ENCODE measurements at regions not wholly inside any gene's neighbourhood (a gene's known extent, or its start where the extent isn't known, plus 50 kb on each side); places are given as distances from the start of the nearest gene placed in this dataset.

DNA sequence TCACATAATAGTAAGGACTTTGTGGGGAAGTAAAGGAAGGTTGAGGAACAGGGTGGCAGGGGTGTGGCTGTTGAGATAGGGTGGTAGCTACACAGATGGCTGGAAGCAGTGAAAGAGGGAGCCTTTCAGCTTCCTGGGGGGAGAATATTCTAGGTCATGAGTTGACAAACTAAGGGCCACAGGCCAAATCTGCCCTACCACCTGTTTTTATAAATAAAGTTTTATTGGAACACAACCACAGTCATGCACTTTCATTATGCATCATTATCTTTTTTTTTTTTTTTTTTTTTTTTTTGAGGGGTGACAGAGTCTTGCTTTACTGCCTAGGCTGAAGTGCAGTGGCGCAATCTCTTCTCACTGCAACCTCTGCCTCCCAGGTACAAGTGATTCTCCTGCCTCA lies 243.1 kb downstream of the NFATC2 start:
- TF ChIP-seq, protein P1, sequence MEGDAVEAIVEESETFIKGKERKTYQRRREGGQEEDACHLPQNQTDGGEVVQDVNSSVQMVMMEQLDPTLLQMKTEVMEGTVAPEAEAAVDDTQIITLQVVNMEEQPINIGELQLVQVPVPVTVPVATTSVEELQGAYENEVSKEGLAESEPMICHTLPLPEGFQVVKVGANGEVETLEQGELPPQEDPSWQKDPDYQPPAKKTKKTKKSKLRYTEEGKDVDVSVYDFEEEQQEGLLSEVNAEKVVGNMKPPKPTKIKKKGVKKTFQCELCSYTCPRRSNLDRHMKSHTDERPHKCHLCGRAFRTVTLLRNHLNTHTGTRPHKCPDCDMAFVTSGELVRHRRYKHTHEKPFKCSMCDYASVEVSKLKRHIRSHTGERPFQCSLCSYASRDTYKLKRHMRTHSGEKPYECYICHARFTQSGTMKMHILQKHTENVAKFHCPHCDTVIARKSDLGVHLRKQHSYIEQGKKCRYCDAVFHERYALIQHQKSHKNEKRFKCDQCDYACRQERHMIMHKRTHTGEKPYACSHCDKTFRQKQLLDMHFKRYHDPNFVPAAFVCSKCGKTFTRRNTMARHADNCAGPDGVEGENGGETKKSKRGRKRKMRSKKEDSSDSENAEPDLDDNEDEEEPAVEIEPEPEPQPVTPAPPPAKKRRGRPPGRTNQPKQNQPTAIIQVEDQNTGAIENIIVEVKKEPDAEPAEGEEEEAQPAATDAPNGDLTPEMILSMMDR (IDR thresholded peaks at IDR 0.05; ENCODE audit: control insufficient read depth, insufficient read depth, low read depth, low read length, missing control alignments), result no peak
- DNase-seq (ENCODE audit: low read depth), result no peak
- H3K4me3 ChIP-seq (ENCODE audit: control insufficient read depth, low read depth, low read length), result no peak overlapping the region

DNA sequence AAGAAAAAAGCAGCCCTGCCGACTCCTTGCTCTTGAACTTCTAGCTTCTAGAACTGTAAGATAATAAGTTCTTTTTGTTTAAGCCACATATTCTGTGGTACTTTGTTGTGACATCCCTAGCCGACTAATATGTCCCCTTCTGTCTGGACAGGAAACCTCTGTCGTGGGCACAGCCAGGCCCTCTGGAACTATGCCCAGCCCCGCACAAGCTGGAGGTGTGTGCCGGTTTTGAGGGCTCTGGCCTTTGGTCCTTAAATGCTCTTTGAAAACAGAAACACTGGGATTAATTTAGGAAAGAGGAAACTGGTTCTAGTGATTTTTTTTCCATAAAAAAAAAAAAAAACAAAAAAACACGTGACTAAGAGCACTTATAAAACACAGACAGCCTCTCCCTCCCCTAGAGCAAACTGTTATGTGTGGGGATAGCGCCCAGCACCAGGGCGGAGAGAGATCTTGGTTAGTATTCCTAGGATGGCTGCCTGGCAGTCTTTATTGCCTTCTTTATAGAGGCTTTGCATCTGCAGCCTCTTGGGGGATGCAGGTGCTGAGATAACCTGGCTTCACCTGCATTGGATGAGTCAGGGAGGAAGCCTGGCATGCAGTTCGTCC lies 244.3 kb downstream of the NFATC2 start:
- TF ChIP-seq, protein P1 (IDR thresholded peaks at IDR 0.05; ENCODE audit: control insufficient read depth, insufficient read depth, low read depth, low read length, missing control alignments), result no peak
- DNase-seq (ENCODE audit: low read depth), result no peak
- H3K4me3 ChIP-seq (ENCODE audit: control insufficient read depth, low read depth, low read length), result no peak overlapping the region

DNA sequence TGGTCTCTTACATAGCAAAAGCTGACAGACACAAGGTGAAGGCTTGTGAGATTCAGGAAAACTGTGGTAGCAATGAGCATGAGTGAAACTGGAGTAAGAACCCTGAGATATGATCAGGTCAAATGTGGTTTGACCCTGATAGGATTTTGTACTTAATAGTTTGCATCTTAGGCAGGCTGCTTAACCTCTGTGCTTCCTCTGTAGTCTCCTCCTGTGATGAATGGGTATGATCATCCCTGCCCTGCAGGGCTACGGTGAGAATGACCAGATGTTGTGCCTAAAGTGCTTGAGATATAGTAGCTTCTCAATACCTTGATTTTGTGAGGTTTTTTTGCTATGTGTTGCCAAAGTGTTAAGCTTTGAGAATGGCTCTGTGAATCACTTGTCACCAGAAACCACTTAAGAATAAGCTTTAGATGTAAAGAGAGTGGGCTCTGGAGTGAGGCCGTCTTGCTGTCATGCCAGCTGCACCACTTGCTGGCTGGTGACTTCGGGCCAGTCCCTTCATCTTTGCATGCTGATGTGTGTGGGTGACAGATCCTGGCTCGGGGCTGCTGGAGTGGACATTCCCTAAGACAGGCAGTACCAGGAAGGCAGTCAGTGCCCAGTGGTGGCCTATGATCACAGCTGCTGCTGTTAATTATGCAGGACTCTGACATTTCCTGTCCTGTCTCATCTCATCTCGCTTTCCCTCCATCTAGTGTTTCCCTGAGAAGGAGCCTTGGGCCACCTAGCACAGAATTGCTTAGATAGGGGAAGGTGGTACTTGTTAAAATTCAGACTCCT lies 254.7 kb downstream of the NFATC2 start:
- TF ChIP-seq, protein P1 (IDR thresholded peaks at IDR 0.05; ENCODE audit: control insufficient read depth, insufficient read depth, low read depth, low read length, missing control alignments), result no peak
- DNase-seq (ENCODE audit: low read depth), result no peak
- no peak overlapping the region for H3K4me3 ChIP-seq (ENCODE audit: control insufficient read depth, low read depth, low read length)

DNA sequence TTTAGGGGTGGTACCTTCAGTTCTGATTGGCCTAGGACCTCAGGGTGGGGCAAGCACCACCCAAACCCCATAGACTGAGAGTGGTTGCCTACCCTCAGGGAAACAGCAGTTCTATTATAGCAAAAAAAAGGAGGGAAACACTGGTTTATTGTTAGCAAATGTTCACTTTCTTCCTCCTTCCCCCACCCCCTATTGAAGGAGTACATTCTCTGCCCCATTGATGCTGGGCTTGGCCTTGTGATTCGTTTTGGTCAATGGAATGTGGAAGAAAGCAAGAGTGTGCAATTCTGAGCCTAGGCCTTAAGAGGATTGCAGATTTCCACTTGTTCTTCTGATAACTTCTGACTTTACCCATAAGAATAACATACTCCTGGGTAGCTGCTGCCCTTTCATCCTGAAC lies 255.8 kb downstream of the NFATC2 start:
- H3K4me3 ChIP-seq (ENCODE audit: control insufficient read depth, low read depth, low read length), result no peak overlapping the region
- no peak for DNase-seq (ENCODE audit: low read depth)

DNA sequence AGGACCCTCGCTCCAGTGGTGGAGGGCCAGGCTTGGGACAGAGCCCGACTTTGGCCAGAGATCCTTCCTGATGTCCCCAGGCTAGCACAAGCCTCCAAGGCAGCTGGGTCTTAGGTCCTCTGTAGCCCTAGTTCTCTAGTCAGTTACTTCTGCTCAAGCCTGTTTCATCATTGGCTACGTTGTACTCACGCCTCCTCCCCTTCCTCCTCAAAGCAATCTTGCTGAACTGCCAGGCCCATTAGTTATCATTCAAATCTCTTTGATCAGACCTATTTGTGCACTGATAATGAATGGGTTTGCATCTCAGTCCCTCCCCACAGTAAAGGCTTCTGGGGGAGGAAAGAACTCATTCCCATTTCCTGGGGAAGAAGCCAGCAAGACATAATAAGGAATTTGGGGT lies 256.8 kb downstream of the NFATC2 start:
- H3K4me3 ChIP-seq (ENCODE audit: control insufficient read depth, low read depth, low read length), result no peak overlapping the region
- TF ChIP-seq, protein P1 (IDR thresholded peaks at IDR 0.05; ENCODE audit: control insufficient read depth, insufficient read depth, low read depth, low read length, missing control alignments), result no peak
- DNase-seq (ENCODE audit: low read depth), result no peak

More for the DNA sequence above, 255.8 kb downstream of the NFATC2 start:
- TF ChIP-seq, protein P1 (IDR thresholded peaks at IDR 0.05; ENCODE audit: control insufficient read depth, insufficient read depth, low read depth, low read length, missing control alignments), result no peak

DNA sequence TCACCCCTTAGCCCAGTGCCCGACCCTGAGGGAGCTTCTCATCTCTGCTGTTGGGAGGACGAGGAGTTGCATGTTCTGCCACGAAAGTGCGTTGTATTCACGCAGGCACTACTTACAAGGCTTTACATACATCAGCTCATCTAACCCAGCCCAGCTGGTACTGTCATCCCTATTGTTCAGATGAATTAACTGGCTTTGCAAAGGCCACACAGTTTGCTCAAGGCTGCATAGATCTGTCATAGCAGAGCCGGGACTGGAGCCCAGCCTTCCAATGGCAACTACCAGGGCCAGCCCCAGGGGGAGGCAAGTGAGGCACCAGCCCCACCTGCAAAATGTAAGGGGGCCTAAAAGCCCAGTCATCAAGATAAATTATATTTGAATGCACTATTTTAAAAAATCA lies 257.6 kb downstream of the NFATC2 start:
- no peak for DNase-seq (ENCODE audit: low read depth)
- TF ChIP-seq, protein P1 (IDR thresholded peaks at IDR 0.05; ENCODE audit: control insufficient read depth, insufficient read depth, low read depth, low read length, missing control alignments), result no peak
- H3K4me3 ChIP-seq (ENCODE audit: control insufficient read depth, low read depth, low read length), result no peak overlapping the region

All from AG09309 (cell line).